ENCODE measurements at regions not wholly inside any gene's neighbourhood (a gene's known extent, or its start where the extent isn't known, plus 50 kb on each side); places are given as distances from the start of the nearest gene placed in this dataset.

DNA sequence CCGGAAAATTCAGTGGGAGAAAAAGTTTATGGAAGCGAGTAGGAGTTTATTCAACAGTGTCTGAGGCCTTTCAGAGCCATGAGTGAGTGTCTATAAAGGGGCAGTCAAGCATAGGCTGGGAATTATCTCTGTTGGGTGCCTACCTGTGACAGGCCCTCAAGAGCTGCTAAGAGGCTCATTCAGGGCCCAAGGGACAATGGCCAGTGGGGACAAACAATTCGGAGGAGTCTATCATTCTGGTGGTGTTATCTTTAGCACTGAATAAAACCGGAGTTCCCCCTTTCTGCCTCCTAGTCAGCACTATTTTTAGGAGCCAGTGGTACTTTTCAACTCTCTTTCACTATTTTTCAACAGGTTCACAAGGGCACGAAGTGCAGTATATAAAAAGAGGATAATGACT lies 89.5 kb upstream of the HTATIP2 start:
- no peak for DNase-seq (ENCODE audit: low read depth)
- TF ChIP-seq, protein P1, sequence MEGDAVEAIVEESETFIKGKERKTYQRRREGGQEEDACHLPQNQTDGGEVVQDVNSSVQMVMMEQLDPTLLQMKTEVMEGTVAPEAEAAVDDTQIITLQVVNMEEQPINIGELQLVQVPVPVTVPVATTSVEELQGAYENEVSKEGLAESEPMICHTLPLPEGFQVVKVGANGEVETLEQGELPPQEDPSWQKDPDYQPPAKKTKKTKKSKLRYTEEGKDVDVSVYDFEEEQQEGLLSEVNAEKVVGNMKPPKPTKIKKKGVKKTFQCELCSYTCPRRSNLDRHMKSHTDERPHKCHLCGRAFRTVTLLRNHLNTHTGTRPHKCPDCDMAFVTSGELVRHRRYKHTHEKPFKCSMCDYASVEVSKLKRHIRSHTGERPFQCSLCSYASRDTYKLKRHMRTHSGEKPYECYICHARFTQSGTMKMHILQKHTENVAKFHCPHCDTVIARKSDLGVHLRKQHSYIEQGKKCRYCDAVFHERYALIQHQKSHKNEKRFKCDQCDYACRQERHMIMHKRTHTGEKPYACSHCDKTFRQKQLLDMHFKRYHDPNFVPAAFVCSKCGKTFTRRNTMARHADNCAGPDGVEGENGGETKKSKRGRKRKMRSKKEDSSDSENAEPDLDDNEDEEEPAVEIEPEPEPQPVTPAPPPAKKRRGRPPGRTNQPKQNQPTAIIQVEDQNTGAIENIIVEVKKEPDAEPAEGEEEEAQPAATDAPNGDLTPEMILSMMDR (conservative IDR thresholded peaks at IDR 0.05; ENCODE audit: low read depth, low read length) = no peak
- no peak overlapping the region for H3K4me3 ChIP-seq (ENCODE audit: low read depth, low read length)

GRCh38 chr11:20261526-20261925 lies 101.3 kb upstream of the DBX1 start:
- no peak for DNase-seq (ENCODE audit: low read depth)
- TF ChIP-seq, protein P1 (conservative IDR thresholded peaks at IDR 0.05; ENCODE audit: low read depth, low read length) = no peak
- H3K4me3 ChIP-seq (ENCODE audit: low read depth, low read length) = no peak overlapping the region

- H3K4me3 ChIP-seq (ENCODE audit: low read depth, low read length) = no peak overlapping the region
- TF ChIP-seq, protein P1 (conservative IDR thresholded peaks at IDR 0.05; ENCODE audit: low read depth, low read length) = no peak
- no peak for DNase-seq (ENCODE audit: low read depth)
Measured at GRCh38 chr11:20260307-20260706, 100.0 kb upstream of the DBX1 start.

DNA sequence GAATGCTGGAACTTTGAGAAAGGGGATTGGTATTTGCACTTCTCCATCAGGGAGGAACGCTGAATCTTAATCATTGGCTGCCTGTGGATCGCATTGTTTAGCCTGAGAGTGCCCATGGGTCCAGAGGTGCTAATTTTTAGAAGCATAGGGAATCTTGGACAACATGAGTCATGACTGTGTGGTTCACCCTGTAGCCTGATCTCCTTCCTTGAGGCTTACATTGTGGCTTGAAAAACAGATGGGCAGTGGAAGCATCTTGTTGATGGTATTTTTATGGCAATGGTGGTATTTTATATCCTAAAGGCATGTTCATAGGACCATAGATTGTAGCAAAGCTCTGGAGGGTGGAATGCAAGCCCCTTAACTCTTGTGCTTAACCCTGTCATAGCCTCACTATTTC lies 99.2 kb upstream of the DBX1 start:
- TF ChIP-seq, protein P1 (conservative IDR thresholded peaks at IDR 0.05; ENCODE audit: low read depth, low read length) = no peak
- no peak for DNase-seq (ENCODE audit: low read depth)
- H3K4me3 ChIP-seq (ENCODE audit: low read depth, low read length) = no peak overlapping the region

DNA sequence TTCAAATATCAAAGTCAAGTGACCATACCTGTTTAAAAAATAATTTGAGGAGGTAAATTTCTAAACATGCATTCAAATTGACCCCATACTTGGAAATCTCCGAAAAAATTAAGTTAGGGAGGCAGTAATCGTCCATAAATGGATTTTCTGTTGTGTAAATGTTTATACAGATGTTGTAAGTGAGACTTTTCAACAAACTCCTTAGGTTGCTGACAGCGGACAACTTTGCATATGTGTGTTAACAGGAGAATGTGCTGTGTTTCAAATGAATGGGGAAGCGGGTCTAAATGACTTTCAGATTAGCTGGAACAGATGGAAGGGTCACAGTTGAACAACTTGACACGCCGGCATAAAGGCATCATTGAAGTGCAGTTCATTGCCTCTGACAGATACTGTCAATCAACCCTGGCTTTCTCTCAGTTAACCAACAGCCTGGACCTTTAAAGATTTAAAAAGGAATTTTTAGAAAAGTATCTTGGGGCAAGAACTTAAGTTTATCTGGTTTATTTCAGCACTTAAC lies 98.2 kb upstream of the DBX1 start:
- no peak for DNase-seq (ENCODE audit: low read depth)
- TF ChIP-seq, protein P1 (conservative IDR thresholded peaks at IDR 0.05; ENCODE audit: low read depth, low read length) = no peak
- no peak overlapping the region for H3K4me3 ChIP-seq (ENCODE audit: low read depth, low read length)

DNA sequence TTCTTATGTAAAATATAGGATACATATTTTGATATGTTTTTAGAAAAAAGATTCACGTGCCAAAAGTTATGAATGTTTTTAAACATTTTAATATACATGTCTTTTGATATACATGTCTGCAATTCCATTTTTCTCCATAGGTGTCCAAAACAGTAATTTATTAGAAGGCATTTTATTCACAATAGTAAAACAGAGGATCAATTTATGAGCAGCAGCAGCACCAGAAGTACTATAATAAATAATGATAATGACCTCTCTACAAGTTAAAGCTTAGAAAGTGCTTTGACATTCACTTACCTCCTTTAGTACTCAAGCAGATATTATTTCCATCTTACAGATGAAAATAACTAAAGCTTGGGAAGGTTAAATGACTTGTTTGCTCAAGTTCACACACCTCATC lies 96.7 kb upstream of the DBX1 start:
- DNase-seq (ENCODE audit: low read depth) = no peak
- TF ChIP-seq, protein P1 (conservative IDR thresholded peaks at IDR 0.05; ENCODE audit: low read depth, low read length) = no peak
- H3K4me3 ChIP-seq (ENCODE audit: low read depth, low read length) = no peak overlapping the region

GRCh38 chr11:20253796-20254195 lies 93.5 kb upstream of the DBX1 start:
- H3K4me3 ChIP-seq (ENCODE audit: low read depth, low read length) = no peak overlapping the region
- TF ChIP-seq, protein P1 (conservative IDR thresholded peaks at IDR 0.05; ENCODE audit: low read depth, low read length) = no peak
- no peak for DNase-seq (ENCODE audit: low read depth)
